ENCODE measurements at regions not wholly inside any gene's neighbourhood (a gene's known extent, or its start where the extent isn't known, plus 50 kb on each side); places are given as distances from the start of the nearest gene placed in this dataset.

DNA sequence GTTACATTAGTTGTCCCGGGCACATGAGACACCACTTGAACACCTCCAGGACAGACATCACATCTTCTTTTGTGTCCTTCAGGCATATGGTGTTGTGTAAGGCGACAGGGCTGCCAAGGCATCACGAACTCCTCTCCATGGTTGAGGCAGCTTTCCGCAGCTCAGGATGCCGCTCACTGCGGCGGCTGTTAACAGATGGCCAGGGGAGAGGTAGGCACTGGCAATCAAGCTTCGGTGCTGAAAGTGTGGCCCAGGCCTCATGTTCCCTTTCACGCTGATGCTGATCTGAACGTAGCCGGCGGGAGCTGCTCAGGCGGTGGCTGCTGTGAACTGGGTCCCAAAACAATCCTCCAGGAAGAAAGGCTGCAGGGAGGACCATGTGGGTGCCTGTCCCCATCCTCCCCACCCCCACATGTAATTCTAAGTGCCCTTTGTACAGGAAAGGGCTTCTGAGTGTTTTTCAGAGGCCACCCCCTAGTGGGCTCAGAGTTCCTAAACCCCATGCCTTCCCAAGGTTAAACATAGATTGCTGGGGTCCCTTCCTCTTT is 287.1 kb upstream of the AJAP1 start:
- H3K36me3 ChIP-seq = no peaks in the 10 kb centered on the region
- H3K4me3 ChIP-seq = no peak overlapping the region
- H3K27ac ChIP-seq = no peak overlapping the region
- TF ChIP-seq CTCF (IDR thresholded peaks at IDR 0.05) (no peak), POLR2A (IDR thresholded peaks at IDR 0.05) (no peak)
- H3K9me3 ChIP-seq = peaks cover 0 to 10% (median 0%) of the 10 kb centered on the region in 12 donors
- intact Hi-C loops (cut with DNase I) = no loop called here
- WGBS, 4 donors = 73 to 83% (median 82%) methylated on average over 6 to 13 of the region's 13 CpGs
- no peaks in the 10 kb centered on the region for H3K27me3 ChIP-seq
- ATAC-seq = no peak
- DNase-seq = no peak
- no peaks in the 10 kb centered on the region for H3K4me1 ChIP-seq

GRCh38 chr1:4369335-4369734 is 285.1 kb upstream of the AJAP1 start:
- Histone ChIP-seq H3K27me3 (no peaks in the 10 kb centered on the region), H3K4me3 (no peak overlapping the region), H3K27ac (no peak overlapping the region), H3K9me3 (peaks cover 0 to under 1% (median 0%) of the 10 kb centered on the region in 12 donors), H3K36me3 (no peaks in the 10 kb centered on the region), H3K4me1 (no peaks in the 10 kb centered on the region)
- WGBS, 4 donors = 82 to 90% (median 88%) methylated on average over 4 of the region's 4 CpGs
- TF ChIP-seq POLR2A (IDR thresholded peaks at IDR 0.05) (no peak), CTCF (IDR thresholded peaks at IDR 0.05) (no peak)
- DNase-seq (no peak), ATAC-seq (no peak)
- intact Hi-C loops (cut with DNase I) = no loop called here

GRCh38 chr1:4371849-4372248 is 282.6 kb upstream of the AJAP1 start:
- no peak for DNase-seq
- intact Hi-C loops (cut with DNase I) = no loop called here
- WGBS, 4 donors = 77 to 89% (median 82%) methylated on average over 6 of the region's 6 CpGs
- no peaks in the 10 kb centered on the region for H3K4me1 ChIP-seq
- H3K4me3 ChIP-seq = no peak overlapping the region
- no peak for TF ChIP-seq POLR2A (IDR thresholded peaks at IDR 0.05)
- TF ChIP-seq CTCF (IDR thresholded peaks at IDR 0.05) = no peak
- ATAC-seq = no peak
- H3K27ac ChIP-seq = no peak overlapping the region
- H3K9me3 ChIP-seq = no peaks in the 10 kb centered on the region
- peaks cover 0 to 3% (median 0%) of the 10 kb centered on the region in 9 donors for H3K27me3 ChIP-seq
- H3K36me3 ChIP-seq = no peaks in the 10 kb centered on the region

- no peak for ATAC-seq
- Histone ChIP-seq H3K36me3 (no peaks in the 10 kb centered on the region), H3K4me1 (no peaks in the 10 kb centered on the region), H3K27ac (no peak overlapping the region), H3K27me3 (peaks cover 0 to 3% (median 0%) of the 10 kb centered on the region in 9 donors), H3K9me3 (peaks cover 0 to 12% (median 0%) of the 10 kb centered on the region in 12 donors), H3K4me3 (no peak overlapping the region)
- no peak for DNase-seq
- intact Hi-C loops (cut with DNase I) = no loop called here
- TF ChIP-seq POLR2A (IDR thresholded peaks at IDR 0.05) (no peak), CTCF (IDR thresholded peaks at IDR 0.05) (no peak)
- 77 to 87% (median 80%) methylated on average over 1 of the region's 1 CpG for WGBS, 4 donors
Observed at GRCh38 chr1:4375812-4376211, 278.6 kb upstream of the AJAP1 start.
